Iris pigment epithelial cell (primary cell): ENCODE measurements at regions not wholly inside any gene's neighbourhood (a gene's known extent, or its start where the extent isn't known, plus 50 kb on each side); places are given as distances from the start of the nearest gene placed in this dataset.

Source experiments
- DNase-seq: peaks from one replicate; pipeline ENCODE4 v3.0.0-alpha.2; 2011; ENCODE audit warnings: low read depth

GRCh38 chr1:82880506-82880905, 1079.8 kb downstream of the ADGRL2 start:
- DNase-seq = no peak

GRCh38 chr1:82879701-82880305, 1079.1 kb downstream of the ADGRL2 start:
- DNase-seq = no peak

DNA sequence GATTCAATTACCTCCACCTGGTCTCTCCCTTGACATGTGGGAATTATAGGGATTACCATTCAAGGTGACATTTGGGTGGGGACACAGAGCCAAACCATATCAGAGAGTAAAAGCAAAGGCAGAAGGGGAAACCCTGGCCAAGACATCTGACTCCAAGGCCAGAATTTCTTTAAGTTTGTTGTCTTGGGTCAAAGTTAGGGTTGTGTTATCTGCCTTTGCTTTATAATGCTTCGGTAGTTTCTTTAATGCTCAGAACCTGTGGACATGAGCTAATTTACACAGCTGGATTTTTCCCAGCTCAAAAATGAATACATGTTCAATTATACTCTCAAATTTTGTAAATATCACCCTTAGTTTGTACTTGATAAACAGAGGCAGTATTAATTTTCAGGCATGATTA, 1074.4 kb downstream of the ADGRL2 start:
- no peak for DNase-seq

- DNase-seq = no peak
Measured at GRCh38 chr1:82874041-82874440, 1073.3 kb downstream of the ADGRL2 start.

- DNase-seq = no peak
Measured at GRCh38 chr1:82870332-82870731, 1069.6 kb downstream of the ADGRL2 start.

DNA sequence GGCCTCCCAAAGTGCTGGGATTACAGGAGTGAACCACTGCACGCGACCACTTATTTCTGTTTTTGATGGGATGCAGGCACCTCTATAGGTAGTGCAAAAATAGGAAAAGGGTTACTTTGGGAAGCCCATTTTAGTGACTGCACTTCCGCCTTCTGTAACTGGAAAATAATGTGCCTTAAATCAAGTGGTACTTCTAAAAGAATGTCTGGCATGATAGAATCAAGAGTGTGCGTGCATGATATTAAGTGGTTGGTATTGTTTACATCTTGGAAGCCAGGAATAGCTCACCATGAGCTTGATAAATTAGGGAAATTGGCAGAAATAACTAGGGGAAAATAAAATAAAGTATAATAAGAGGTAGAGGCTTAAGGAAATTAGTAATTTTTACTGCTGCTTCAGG, 1067.0 kb downstream of the ADGRL2 start:
- no peak for DNase-seq

DNA sequence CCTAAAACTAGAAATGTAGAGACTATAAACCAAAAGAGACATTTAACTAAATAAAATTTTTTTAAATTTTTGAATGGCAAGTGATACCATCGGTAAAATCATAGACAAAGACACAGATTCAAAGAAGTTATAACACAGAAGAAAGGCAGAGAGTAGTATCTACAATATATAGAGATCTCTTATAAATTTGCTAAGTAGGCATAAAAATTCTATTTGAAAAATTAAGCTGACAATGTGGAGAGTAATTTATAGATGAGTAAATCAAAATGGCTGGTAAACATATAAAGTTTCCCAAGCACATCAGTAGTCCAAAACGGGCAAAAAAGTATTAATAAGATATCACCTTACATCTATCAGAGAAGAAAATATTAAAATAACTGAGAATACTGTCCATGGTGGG, 1061.0 kb downstream of the ADGRL2 start:
- no peak for DNase-seq

DNA sequence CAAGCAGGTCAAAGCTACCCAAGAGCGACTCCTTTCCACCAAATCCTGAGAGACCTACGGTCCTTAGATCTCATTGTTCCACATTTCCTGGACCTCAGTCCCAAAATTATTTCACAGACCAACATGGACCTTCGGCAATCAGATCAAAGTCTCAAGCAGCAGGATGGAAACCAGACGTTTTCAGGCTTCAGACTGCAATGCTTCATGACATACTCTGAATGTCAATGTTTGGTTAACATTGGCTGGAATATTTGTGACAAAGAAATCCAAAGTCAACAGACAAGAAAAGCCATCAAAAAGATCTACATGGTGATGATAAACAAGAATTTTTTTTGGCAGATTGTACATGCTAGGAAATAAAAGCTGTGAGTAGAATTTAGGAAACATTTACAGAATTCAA, 1057.3 kb downstream of the ADGRL2 start:
- DNase-seq = no peak

DNA sequence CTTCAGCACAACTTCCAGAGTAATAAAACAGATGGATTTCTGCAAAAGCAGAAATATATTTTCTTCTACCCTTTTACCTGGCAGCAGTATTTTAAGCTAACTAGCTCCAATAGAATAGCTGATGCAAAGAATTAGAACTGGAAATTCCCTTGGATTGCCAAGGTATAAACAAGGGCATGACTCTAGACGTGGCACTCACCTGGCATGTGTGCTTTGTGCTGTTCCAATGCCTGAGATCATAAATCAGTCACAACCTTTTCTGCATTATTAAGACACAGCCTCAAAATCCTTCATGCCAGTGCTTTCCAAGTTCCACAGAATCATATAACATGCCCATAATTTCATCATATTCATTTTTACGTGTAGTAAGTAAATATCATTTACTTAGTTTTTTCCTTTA, 1048.7 kb downstream of the ADGRL2 start:
- DNase-seq = no peak

DNA sequence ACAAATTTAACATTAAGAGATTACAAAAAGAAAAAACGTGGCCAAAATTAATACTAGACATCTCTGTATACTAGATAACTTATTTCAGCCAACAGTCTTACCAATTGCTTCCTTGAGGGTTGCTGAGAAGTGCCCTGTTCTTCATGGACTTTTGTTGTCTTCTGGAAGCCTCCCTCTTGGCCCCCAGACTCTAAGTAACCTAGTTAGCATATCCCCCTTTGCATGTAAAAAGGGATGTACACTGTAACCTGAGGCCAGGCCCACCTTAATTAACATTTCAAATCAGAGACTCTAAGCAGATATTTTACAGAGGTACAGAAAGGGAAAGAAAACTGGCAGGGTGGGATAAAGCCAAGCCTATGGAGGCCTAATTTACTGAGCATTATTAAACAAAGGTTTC, 1047.3 kb downstream of the ADGRL2 start:
- DNase-seq = no peak

DNA sequence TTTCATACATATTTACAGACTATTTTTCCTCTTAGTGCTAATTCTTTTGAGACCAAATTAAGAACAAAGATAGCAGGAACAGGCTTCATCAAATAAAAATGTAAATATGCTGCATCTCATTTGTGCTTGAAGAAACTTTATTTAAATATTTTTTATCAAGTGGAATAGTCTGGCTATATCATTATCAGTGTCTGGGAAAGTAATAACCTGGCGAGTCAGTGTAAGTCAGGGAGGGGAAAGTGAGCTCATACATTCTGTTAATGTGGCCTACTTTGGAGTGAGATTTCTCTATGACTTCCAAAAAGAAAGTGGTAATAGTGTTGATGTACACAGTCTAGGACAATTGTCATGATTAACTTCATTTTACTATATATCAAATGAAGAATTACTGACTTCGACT, 1045.1 kb downstream of the ADGRL2 start:
- DNase-seq = no peak

- no peak for DNase-seq
Measured at GRCh38 chr1:82844911-82845827, 1044.4 kb downstream of the ADGRL2 start.

DNA sequence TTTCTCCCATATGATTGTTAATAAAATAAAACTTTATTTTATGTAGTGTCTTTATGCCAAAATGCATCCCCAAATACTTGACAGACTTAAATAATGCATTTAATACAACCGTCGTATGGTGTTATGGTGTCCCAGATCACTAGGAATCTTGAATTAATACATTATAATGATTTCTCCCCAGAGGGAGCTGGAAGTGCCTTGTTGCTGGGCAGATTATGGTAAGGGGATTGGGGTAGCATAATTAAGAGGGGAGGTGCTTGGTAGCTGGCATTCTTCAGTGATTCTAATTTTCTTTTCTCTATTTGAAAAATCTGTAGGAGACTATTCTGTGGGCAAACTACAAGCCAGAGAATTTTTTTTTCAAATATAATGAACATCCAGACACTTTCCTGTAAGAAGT, 1043.7 kb downstream of the ADGRL2 start:
- no peak for DNase-seq

GRCh38 chr1:82843876-82844275, 1043.1 kb downstream of the ADGRL2 start:
- no peak for DNase-seq

DNA sequence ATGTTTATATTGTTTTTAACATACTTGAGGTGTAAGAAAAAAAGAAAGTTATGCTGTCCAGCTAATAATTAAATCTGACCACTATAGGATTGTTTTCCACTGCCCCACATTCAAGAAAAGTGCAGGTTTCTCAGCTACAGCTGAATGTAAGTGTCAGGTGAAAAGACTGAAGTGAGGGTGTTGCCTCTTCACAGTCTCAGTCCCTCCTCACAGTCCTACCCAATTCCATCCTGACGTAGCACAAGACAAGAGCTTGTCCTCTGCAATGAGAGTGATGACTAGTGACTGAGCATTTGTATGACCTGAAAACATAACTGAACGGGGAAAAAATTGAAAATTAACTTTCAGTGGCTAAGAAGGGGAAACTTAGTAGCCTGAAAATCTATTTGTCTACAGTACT, 1039.5 kb downstream of the ADGRL2 start:
- DNase-seq = no peak

GRCh38 chr1:82837766-82838465, 1037.2 kb downstream of the ADGRL2 start:
- peak; percentile 1 for DNase-seq

- no peak for DNase-seq
Measured at GRCh38 chr1:82836973-82837680, 1036.4 kb downstream of the ADGRL2 start.

DNA sequence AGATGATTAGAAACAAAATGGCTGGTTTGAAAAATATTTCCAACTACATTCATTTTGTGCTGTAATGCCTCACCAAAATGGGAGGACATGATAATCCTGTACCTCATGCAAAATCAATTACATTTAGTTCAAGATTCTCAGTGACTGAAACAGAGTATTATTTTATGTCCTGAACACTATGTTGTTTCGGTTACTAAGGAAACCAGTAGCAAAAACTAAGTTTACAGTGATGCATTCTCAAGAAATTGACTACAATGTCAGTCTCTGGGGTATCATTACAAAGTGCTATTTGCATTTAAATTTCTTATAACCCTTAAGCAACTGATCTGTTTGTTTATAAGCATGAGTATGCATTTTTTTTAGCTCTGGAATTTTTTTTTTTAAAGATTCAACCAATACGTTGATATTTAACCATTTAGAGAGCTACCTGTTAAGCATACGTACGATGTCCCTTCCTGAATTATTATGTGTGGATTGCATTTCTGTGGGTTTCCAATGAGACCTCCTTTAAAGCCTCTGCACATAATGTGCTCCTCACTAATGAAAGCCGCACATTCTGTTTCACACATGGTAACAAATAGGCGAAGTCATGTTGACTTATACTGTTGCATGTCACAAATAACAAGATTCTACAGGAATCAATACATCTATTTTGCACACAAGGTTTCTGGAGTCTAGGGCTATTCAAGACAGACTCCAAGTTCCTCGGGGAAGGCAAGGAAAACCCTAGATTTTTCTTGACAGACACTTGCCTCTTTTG, 1035.7 kb downstream of the ADGRL2 start:
- no peak for DNase-seq

- no peak for DNase-seq
Measured at GRCh38 chr1:82830690-82831380, 1030.1 kb downstream of the ADGRL2 start.

DNA sequence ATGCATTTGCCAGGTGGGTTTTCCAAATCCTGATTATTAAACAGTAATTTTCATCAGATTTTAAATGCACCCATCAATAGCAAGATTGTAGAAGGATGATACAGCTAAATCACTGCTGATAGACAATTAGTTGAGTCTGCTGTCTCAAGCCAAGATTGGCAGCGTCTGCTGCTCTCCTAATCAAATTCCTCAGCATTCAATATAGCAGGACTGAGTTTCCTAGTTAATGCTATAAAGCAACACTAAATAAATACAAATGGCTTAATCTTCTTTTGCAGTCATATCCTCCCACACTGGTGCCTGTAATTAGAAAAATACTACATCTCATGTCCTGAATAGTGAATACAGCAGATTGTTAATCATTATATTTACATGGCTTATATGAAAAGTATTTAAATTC, 1028.8 kb downstream of the ADGRL2 start:
- no peak for DNase-seq

- no peak for DNase-seq
Measured at GRCh38 chr1:82823876-82824275, 1023.1 kb downstream of the ADGRL2 start.
